ENCODE measurements at regions not wholly inside any gene's neighbourhood (a gene's known extent, or its start where the extent isn't known, plus 50 kb on each side); places are given as distances from the start of the nearest gene placed in this dataset.

DNA sequence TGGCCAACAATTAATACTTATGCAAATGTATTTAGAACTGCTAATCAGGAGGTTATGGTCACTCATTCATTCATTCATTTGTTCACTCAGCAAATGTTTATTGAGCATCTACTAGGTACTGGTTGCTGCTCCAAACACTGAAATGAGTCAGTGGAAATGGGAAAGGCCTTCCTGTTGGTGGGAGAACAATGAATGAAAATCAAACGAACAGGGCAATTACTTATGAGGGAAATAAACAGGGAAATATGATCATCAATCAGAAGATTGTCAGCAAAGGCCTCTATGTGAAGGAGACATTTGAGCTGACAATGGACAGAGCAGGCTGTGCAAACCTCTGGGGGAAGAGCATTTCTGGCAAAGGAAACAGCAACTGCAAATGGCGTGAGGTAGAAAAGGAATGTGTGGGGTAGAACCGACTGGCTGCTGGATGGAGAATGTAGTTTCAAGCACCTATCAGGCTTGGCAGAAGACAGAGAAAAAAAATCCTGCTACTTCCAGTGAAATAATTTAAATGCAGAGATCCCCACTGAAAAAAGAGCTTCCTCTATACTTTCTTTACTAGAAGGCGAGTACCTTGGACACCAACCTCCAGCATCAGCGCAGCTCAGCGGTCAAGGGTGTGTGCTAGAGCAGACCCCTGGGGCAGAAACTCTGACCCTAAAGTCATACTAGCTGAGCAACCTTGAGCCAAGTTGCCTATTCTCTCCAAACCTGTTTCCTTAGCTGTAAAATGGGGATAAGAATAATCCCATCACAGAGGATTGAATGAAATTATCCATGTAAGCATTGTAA is 108.8 kb upstream of the EEPD1 start:
- H3K4me1 ChIP-seq (ENCODE audit: control insufficient read depth in 3 of 3, insufficient read depth in 3 of 3, low read length in 3 of 3), result peaks cover 35 to 51% (median 45%) of the 10 kb centered on the region in 3 donors
- H3K27ac ChIP-seq (ENCODE audit: low read depth, low read length), result peak overlapping the region; percentile 50
- no peak overlapping the region for H3K9ac ChIP-seq (ENCODE audit: low read depth in 1 of 3, low read length in 3 of 3)

GRCh38 chr7:36045326-36045725 is 107.7 kb upstream of the EEPD1 start:
- Histone ChIP-seq H3K27ac (ENCODE audit: low read depth, low read length) (peak overlapping the region; percentile 50), H3K4me1 (ENCODE audit: control insufficient read depth in 3 of 3, insufficient read depth in 3 of 3, low read length in 3 of 3) (peaks cover 43 to 58% (median 53%) of the 10 kb centered on the region in 3 donors), H3K36me3 (ENCODE audit: control insufficient read depth in 3 of 3, insufficient read depth in 3 of 3, low read length in 3 of 3) (no peaks in the 10 kb centered on the region), H3K27me3 (ENCODE audit: control insufficient read depth in 3 of 3, insufficient read depth in 3 of 3, low read length in 3 of 3) (no peaks in the 10 kb centered on the region), H3K4me3 (ENCODE audit: low read length in 3 of 3) (no peak overlapping the region), H3K9ac (ENCODE audit: low read depth in 1 of 3, low read length in 3 of 3) (peak overlapping the region in 1 of 3 donors; percentile 3), H3K9me3 (ENCODE audit: control insufficient read depth in 3 of 3, low read length in 3 of 3) (no peaks in the 10 kb centered on the region)

More for the DNA sequence above, 108.8 kb upstream of the EEPD1 start:
- Histone ChIP-seq H3K9me3 (ENCODE audit: control insufficient read depth in 3 of 3, low read length in 3 of 3) (no peaks in the 10 kb centered on the region), H3K4me3 (ENCODE audit: low read length in 3 of 3) (no peak overlapping the region), H3K27me3 (ENCODE audit: control insufficient read depth in 3 of 3, insufficient read depth in 3 of 3, low read length in 3 of 3) (no peaks in the 10 kb centered on the region), H3K36me3 (ENCODE audit: control insufficient read depth in 3 of 3, insufficient read depth in 3 of 3, low read length in 3 of 3) (no peaks in the 10 kb centered on the region)

- Histone ChIP-seq H3K9me3 (ENCODE audit: control insufficient read depth in 3 of 3, low read length in 3 of 3) (no peaks in the 10 kb centered on the region), H3K4me3 (ENCODE audit: low read length in 3 of 3) (peak overlapping the region in 1 of 3 donors; percentile 2), H3K27ac (ENCODE audit: low read depth, low read length) (peak overlapping the region; percentile 50), H3K4me1 (ENCODE audit: control insufficient read depth in 3 of 3, insufficient read depth in 3 of 3, low read length in 3 of 3) (peaks cover 43 to 58% (median 53%) of the 10 kb centered on the region in 3 donors), H3K27me3 (ENCODE audit: control insufficient read depth in 3 of 3, insufficient read depth in 3 of 3, low read length in 3 of 3) (no peaks in the 10 kb centered on the region), H3K9ac (ENCODE audit: low read depth in 1 of 3, low read length in 3 of 3) (peak overlapping the region in 1 of 3 donors; percentile 3), H3K36me3 (ENCODE audit: control insufficient read depth in 3 of 3, insufficient read depth in 3 of 3, low read length in 3 of 3) (no peaks in the 10 kb centered on the region)
Measured at GRCh38 chr7:36045830-36046341, 107.2 kb upstream of the EEPD1 start.

DNA sequence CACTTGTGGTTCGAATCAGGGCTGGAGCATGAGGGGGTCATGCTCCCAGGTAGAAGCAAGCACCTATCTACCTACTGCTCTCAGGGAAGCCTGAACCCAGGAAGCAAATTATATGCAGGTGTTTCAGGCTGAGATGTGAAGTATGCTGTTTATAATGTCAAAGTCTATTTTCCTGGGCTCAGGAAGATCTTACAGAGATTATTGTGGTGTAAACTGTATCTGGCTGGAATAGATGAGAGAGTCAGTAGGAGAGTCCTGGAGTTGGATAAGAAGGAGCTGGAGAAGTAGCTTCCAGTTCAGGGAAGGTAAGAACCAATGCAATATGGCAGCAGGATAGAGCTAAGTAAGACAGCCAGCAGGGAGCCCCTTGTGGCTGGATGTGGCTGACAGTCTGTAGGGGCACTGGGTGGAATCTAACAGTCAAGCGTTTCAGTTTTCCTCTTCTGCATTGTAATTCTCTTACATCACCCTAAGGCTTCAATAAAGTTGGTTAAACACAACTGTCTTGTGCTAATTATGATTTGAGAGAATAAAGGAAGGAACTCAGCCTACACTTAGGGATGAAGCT is 105.9 kb upstream of the EEPD1 start:
- H3K27ac ChIP-seq (ENCODE audit: low read depth, low read length), result peak overlapping the region; percentile 92
- H3K27me3 ChIP-seq (ENCODE audit: control insufficient read depth in 3 of 3, insufficient read depth in 3 of 3, low read length in 3 of 3), result no peaks in the 10 kb centered on the region
- no peaks in the 10 kb centered on the region for H3K9me3 ChIP-seq (ENCODE audit: control insufficient read depth in 3 of 3, low read length in 3 of 3)
- H3K9ac ChIP-seq (ENCODE audit: low read depth in 1 of 3, low read length in 3 of 3), result peak overlapping the region in 1 of 3 donors; percentile 50
- peaks cover 43 to 56% (median 53%) of the 10 kb centered on the region in 3 donors for H3K4me1 ChIP-seq (ENCODE audit: control insufficient read depth in 3 of 3, insufficient read depth in 3 of 3, low read length in 3 of 3)
- no peak overlapping the region for H3K4me3 ChIP-seq (ENCODE audit: low read length in 3 of 3)
- no peaks in the 10 kb centered on the region for H3K36me3 ChIP-seq (ENCODE audit: control insufficient read depth in 3 of 3, insufficient read depth in 3 of 3, low read length in 3 of 3)

DNA sequence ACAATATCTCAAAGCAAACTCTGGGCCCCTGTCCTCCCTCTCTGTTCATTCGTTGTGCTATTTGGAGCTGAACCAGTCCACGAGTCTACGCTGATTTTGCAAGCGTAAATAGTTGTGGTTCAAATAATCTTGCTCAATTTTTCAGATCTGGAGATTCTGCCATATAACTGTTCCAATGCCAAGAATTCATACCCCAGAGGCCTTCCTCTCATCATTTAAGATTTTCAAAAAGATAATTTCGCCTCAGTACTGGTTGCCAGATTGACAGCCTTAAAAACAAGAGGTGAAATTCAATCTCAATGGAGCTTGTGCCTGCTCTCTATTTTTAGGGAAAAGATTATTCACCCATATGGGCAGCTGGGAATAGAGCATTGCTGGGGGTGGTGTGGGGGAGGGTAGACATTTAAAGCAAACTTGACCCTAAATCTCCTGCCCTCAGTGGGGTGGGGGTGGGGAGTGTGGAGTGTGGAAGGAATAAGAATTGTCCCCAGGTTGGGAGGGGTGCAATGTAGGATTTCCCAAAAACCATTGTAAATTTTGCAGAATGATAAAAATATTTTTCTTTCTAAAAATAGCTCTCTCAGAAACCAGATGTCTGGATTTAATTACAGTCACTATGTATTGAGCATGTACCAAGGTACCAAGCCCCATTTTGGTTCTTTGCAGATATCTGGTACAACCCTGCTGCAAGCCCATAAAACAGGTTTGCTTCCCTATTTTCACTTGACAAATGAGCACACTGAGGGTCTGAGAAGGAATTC is 104.7 kb upstream of the EEPD1 start:
- Histone ChIP-seq H3K36me3 (ENCODE audit: control insufficient read depth in 3 of 3, insufficient read depth in 3 of 3, low read length in 3 of 3) (no peaks in the 10 kb centered on the region), H3K27ac (ENCODE audit: low read depth, low read length) (peak overlapping the region; percentile 92), H3K27me3 (ENCODE audit: control insufficient read depth in 3 of 3, insufficient read depth in 3 of 3, low read length in 3 of 3) (no peaks in the 10 kb centered on the region), H3K9ac (ENCODE audit: low read depth in 1 of 3, low read length in 3 of 3) (peak overlapping the region; percentile 47 to 66 (median 58)), H3K4me3 (ENCODE audit: low read length in 3 of 3) (peak overlapping the region; percentile 4 to 28 (median 23)), H3K9me3 (ENCODE audit: control insufficient read depth in 3 of 3, low read length in 3 of 3) (no peaks in the 10 kb centered on the region), H3K4me1 (ENCODE audit: control insufficient read depth in 3 of 3, insufficient read depth in 3 of 3, low read length in 3 of 3) (peaks cover 43 to 56% (median 53%) of the 10 kb centered on the region in 3 donors)

DNA sequence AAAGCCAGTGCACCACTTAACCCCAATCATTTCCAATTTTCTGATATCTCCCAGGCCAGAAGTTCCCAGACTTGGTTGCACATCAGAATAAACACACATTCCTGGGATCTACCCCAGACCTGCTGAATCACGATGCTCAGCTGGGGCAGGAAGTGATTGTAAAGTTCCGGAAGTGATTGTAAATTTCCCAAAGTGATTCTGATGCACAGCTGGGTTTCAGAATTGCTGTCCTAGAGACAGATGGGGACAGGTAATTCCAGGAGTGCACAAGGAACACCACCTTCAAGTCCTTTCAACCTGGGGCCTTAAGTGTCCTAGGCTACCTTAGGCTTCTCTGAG is 104.2 kb upstream of the EEPD1 start:
- H3K27me3 ChIP-seq (ENCODE audit: control insufficient read depth in 3 of 3, insufficient read depth in 3 of 3, low read length in 3 of 3), result no peaks in the 10 kb centered on the region
- peaks cover 43 to 56% (median 52%) of the 10 kb centered on the region in 3 donors for H3K4me1 ChIP-seq (ENCODE audit: control insufficient read depth in 3 of 3, insufficient read depth in 3 of 3, low read length in 3 of 3)
- peak overlapping the region; percentile 22 to 28 (median 23) for H3K4me3 ChIP-seq (ENCODE audit: low read length in 3 of 3)
- H3K27ac ChIP-seq (ENCODE audit: low read depth, low read length), result peak overlapping the region; percentile 92
- no peaks in the 10 kb centered on the region for H3K36me3 ChIP-seq (ENCODE audit: control insufficient read depth in 3 of 3, insufficient read depth in 3 of 3, low read length in 3 of 3)
- H3K9me3 ChIP-seq (ENCODE audit: control insufficient read depth in 3 of 3, low read length in 3 of 3), result no peaks in the 10 kb centered on the region
- peak overlapping the region in 1 of 3 donors; percentile 4 for H3K9ac ChIP-seq (ENCODE audit: low read depth in 1 of 3, low read length in 3 of 3)

DNA sequence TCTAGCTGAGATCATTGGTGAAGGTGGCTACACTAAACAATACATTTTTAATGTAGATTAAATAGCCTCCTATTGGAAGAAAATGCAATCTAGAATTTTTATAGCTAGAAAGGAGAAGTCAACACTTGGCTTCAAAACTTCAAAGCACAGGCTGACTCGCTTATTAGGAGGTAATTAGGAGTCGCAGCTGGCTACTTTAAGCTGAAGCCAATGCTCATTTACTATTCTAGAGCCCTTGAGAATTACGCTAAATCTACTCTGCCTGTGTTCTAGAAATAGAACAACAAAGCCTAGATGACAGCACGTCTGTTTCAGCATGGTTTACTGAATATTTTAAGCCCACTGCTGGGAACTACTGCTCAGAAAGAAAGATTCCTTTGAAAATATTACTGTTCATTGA is 101.6 kb upstream of the EEPD1 start:
- Histone ChIP-seq H3K27me3 (ENCODE audit: control insufficient read depth in 3 of 3, insufficient read depth in 3 of 3, low read length in 3 of 3) (no peaks in the 10 kb centered on the region), H3K9me3 (ENCODE audit: control insufficient read depth in 3 of 3, low read length in 3 of 3) (no peaks in the 10 kb centered on the region), H3K36me3 (ENCODE audit: control insufficient read depth in 3 of 3, insufficient read depth in 3 of 3, low read length in 3 of 3) (no peaks in the 10 kb centered on the region), H3K4me3 (ENCODE audit: low read length in 3 of 3) (no peak overlapping the region), H3K4me1 (ENCODE audit: control insufficient read depth in 3 of 3, insufficient read depth in 3 of 3, low read length in 3 of 3) (peaks cover 26 to 31% (median 28%) of the 10 kb centered on the region in 3 donors), H3K9ac (ENCODE audit: low read depth in 1 of 3, low read length in 3 of 3) (no peak overlapping the region), H3K27ac (ENCODE audit: low read depth, low read length) (no peak overlapping the region)

DNA sequence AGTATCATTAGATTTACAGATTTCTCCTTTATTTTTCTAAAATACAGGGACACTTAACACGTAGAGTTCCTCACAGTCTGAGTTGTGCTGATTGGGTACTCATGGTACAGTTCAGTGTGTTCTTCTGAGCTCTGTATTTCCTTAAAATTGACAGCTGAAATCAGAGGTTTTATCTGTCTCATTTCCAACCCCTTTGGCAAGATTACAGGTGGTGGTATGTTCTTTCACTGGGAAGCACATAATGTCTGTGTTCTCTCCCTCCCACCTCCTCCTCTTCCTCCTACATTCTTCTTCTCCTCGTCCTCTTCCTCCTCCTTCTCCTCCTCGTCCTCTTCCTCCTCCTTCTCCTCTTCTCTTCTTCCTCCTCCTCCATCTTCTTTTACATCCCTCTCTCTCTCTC is 99.5 kb upstream of the EEPD1 start:
- no peaks in the 10 kb centered on the region for H3K9me3 ChIP-seq (ENCODE audit: control insufficient read depth in 3 of 3, low read length in 3 of 3)
- H3K9ac ChIP-seq (ENCODE audit: low read depth in 1 of 3, low read length in 3 of 3), result no peak overlapping the region
- H3K27ac ChIP-seq (ENCODE audit: low read depth, low read length), result no peak overlapping the region
- peaks cover 15 to 17% (median 15%) of the 10 kb centered on the region in 3 donors for H3K4me1 ChIP-seq (ENCODE audit: control insufficient read depth in 3 of 3, insufficient read depth in 3 of 3, low read length in 3 of 3)
- H3K4me3 ChIP-seq (ENCODE audit: low read length in 3 of 3), result no peak overlapping the region
- H3K27me3 ChIP-seq (ENCODE audit: control insufficient read depth in 3 of 3, insufficient read depth in 3 of 3, low read length in 3 of 3), result no peaks in the 10 kb centered on the region
- no peaks in the 10 kb centered on the region for H3K36me3 ChIP-seq (ENCODE audit: control insufficient read depth in 3 of 3, insufficient read depth in 3 of 3, low read length in 3 of 3)

DNA sequence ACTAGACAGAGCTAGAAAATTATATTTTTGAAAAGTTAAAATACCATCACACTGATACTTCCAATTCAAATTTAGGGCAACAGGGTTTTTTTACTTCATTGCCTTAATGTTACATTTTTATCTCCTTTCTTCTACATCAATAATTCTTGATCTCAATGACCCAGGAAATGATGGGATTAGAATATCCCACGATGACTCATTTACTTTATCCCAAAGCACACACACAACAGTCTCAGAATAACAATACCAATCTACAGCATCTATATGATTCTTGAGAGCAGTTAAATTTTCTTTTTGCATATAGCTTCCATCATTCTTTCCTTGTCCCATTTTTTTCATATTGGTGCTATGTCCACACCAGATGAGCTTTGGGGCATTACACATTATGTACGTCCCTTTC is 98.4 kb upstream of the EEPD1 start:
- Histone ChIP-seq H3K27ac (ENCODE audit: low read depth, low read length) (no peak overlapping the region), H3K27me3 (ENCODE audit: control insufficient read depth in 3 of 3, insufficient read depth in 3 of 3, low read length in 3 of 3) (no peaks in the 10 kb centered on the region), H3K36me3 (ENCODE audit: control insufficient read depth in 3 of 3, insufficient read depth in 3 of 3, low read length in 3 of 3) (no peaks in the 10 kb centered on the region), H3K4me1 (ENCODE audit: control insufficient read depth in 3 of 3, insufficient read depth in 3 of 3, low read length in 3 of 3) (peaks cover 5 to 6% (median 5%) of the 10 kb centered on the region in 3 donors), H3K9ac (ENCODE audit: low read depth in 1 of 3, low read length in 3 of 3) (no peak overlapping the region), H3K4me3 (ENCODE audit: low read length in 3 of 3) (no peak overlapping the region), H3K9me3 (ENCODE audit: control insufficient read depth in 3 of 3, low read length in 3 of 3) (no peaks in the 10 kb centered on the region)

All from skeletal muscle tissue (tissue), 3 donors.